ENCODE measurements at regions not wholly inside any gene's neighbourhood (a gene's known extent, or its start where the extent isn't known, plus 50 kb on each side); places are given as distances from the start of the nearest gene placed in this dataset.
"Not testable (repeated sequence)": the region's sequence is repeated elsewhere in the genome, so short reads cannot be mapped to it uniquely, and the experiment has no call there.

- no peak for TF ChIP-seq CTCF (conservative IDR thresholded peaks at IDR 0.05; ENCODE audit: low read depth, low read length)
- no peak overlapping the region for H3K4me3 ChIP-seq (ENCODE audit: low read length)
- DNase-seq (ENCODE audit: low read depth) = no peak
Observed at GRCh38 chr4:43564591-43564990, 672.1 kb downstream of the GRXCR1 start.

- no peak for DNase-seq (ENCODE audit: low read depth)
- TF ChIP-seq CTCF (conservative IDR thresholded peaks at IDR 0.05; ENCODE audit: low read depth, low read length) = no peak
- no peak overlapping the region for H3K4me3 ChIP-seq (ENCODE audit: low read length)
Observed at GRCh38 chr4:43567644-43568043, 675.1 kb downstream of the GRXCR1 start.

GRCh38 chr4:43586813-43587212 is 694.3 kb downstream of the GRXCR1 start:
- no peak for DNase-seq (ENCODE audit: low read depth)
- TF ChIP-seq CTCF (conservative IDR thresholded peaks at IDR 0.05; ENCODE audit: low read depth, low read length) = no peak
- H3K4me3 ChIP-seq (ENCODE audit: low read length) = no peak overlapping the region

- H3K4me3 ChIP-seq (ENCODE audit: low read length) = no peak overlapping the region
- DNase-seq (ENCODE audit: low read depth) = no peak
- TF ChIP-seq CTCF (conservative IDR thresholded peaks at IDR 0.05; ENCODE audit: low read depth, low read length) = no peak
Observed at GRCh38 chr4:43587758-43588157, 695.2 kb downstream of the GRXCR1 start.

- no peak overlapping the region for H3K4me3 ChIP-seq (ENCODE audit: low read length)
- no peak for DNase-seq (ENCODE audit: low read depth)
- no peak for TF ChIP-seq CTCF (conservative IDR thresholded peaks at IDR 0.05; ENCODE audit: low read depth, low read length)
Observed at GRCh38 chr4:43607400-43607799, 714.9 kb downstream of the GRXCR1 start.

GRCh38 chr4:43607827-43608461 is 715.4 kb downstream of the GRXCR1 start:
- TF ChIP-seq CTCF (conservative IDR thresholded peaks at IDR 0.05; ENCODE audit: low read depth, low read length) = no peak
- no peak overlapping the region for H3K4me3 ChIP-seq (ENCODE audit: low read length)
- no peak for DNase-seq (ENCODE audit: low read depth)

GRCh38 chr4:43619219-43619618 is 726.7 kb downstream of the GRXCR1 start:
- no peak for DNase-seq (ENCODE audit: low read depth)

GRCh38 chr4:43637893-43638292 is 745.4 kb downstream of the GRXCR1 start:
- not testable (repeated sequence) for H3K4me3 ChIP-seq (ENCODE audit: low read length); DNase-seq (ENCODE audit: low read depth)

More at GRCh38 chr4:43619219-43619618, 726.7 kb downstream of the GRXCR1 start:
- H3K4me3 ChIP-seq (ENCODE audit: low read length) = no peak overlapping the region
- TF ChIP-seq CTCF (conservative IDR thresholded peaks at IDR 0.05; ENCODE audit: low read depth, low read length) = no peak

Measured in retinal pigment epithelial cell (primary cell).